Keratinocyte (primary cell): ENCODE measurements at regions not wholly inside any gene's neighbourhood (a gene's known extent, or its start where the extent isn't known, plus 50 kb on each side); places are given as distances from the start of the nearest gene placed in this dataset.

Source experiments
- DNase-seq: peaks from one replicate; pipeline ENCODE4 v3.0.0-alpha.2; 2011; ENCODE audit warnings: low read depth, missing footprints, low spot score
- FAIRE-seq: peaks from 2 replicates; lab custom pipeline; 2011; peaks lifted over from hg19 to GRCh38; lab: Jason Lieb, UNC
- H2AFZ ChIP-seq: 2 replicates; pipeline ENCODE4 v1.6.0; 2012; ENCODE audit warnings: low read length, control low read depth, inconsistent platforms; ENCODE audit not compliant: control insufficient read depth
- H3K27ac ChIP-seq: 2 replicates; pipeline ENCODE4 v1.5.1; 2011; ENCODE audit warnings: low read length; ENCODE audit not compliant: control insufficient read depth, insufficient read depth
- H3K27me3 ChIP-seq: 3 replicates; pipeline ENCODE4 v1.6.0; 2011; ENCODE audit warnings: low read length; ENCODE audit not compliant: control insufficient read depth, insufficient read depth; ENCODE audit errors: extremely low read depth
- H3K36me3 ChIP-seq, 2 experiments: 2 replicates in 1 of 2; 3 replicates in 1 of 2; pipeline ENCODE4 v1.5.1; 2011; ENCODE audit warnings: low read length in 2 of 2, mild to moderate bottlenecking in 1 of 2; ENCODE audit not compliant: control insufficient read depth in 2 of 2, insufficient read depth in 2 of 2; ENCODE audit errors: extremely low read depth in 1 of 2
- H3K4me1 ChIP-seq: 3 replicates; pipeline ENCODE4 v1.5.1; 2011; ENCODE audit warnings: low read length; ENCODE audit not compliant: control insufficient read depth, insufficient read depth; ENCODE audit errors: extremely low read depth
- H3K4me2 ChIP-seq: 3 replicates; pipeline ENCODE4 v1.6.0; 2011; ENCODE audit warnings: low read depth, low read length; ENCODE audit not compliant: control insufficient read depth, insufficient read depth; ENCODE audit errors: extremely low read depth
- H3K4me3 ChIP-seq, 3 experiments: fragments of 200-600 bp in 1 of 3; sonication (generic) in 1 of 3; 2 replicates in 2 of 3; 3 replicates in 1 of 3; pipeline ENCODE4 v1.5.1; 2011 to 2016; ENCODE audit warnings: low read length in 3 of 3, mild to moderate bottlenecking in 3 of 3, control low read depth in 2 of 3, inconsistent platforms in 1 of 3, low read depth in 1 of 3, mixed read lengths in 1 of 3, mixed run types in 1 of 3, moderate library complexity in 1 of 3; ENCODE audit not compliant: control insufficient read depth in 2 of 3, insufficient read depth in 2 of 3; ENCODE audit errors: extremely low read depth in 1 of 3
- H3K79me2 ChIP-seq: 2 replicates; pipeline ENCODE4 v1.6.0; 2012; ENCODE audit warnings: low read length; ENCODE audit not compliant: control insufficient read depth, insufficient read depth
- H3K9ac ChIP-seq: 3 replicates; pipeline ENCODE4 v1.6.0; 2011; ENCODE audit warnings: low read length; ENCODE audit not compliant: control insufficient read depth, insufficient read depth; ENCODE audit errors: extremely low read depth
- H3K9me1 ChIP-seq: 3 replicates; pipeline ENCODE4 v1.6.0; 2011; ENCODE audit warnings: low read length; ENCODE audit not compliant: control insufficient read depth, insufficient read depth; ENCODE audit errors: extremely low read depth
- H3K9me3 ChIP-seq: 2 replicates; pipeline ENCODE4 v1.5.1; 2012; ENCODE audit warnings: low read depth, low read length; ENCODE audit not compliant: control insufficient read depth
- H4K20me1 ChIP-seq: 3 replicates; pipeline ENCODE4 v1.6.0; 2011; ENCODE audit warnings: low read length; ENCODE audit not compliant: control insufficient read depth, insufficient read depth; ENCODE audit errors: extremely low read depth
- CTCF ChIP-seq, 3 experiments: IDR thresholded peaks in 1 of 3; conservative IDR thresholded peaks in 1 of 3; optimal IDR thresholded peaks in 1 of 3; 2 replicates in 2 of 3; 3 replicates in 1 of 3; pipeline versions ENCODE3 to v1.5.1; 2011; ENCODE audit warnings: low read length in 3 of 3, mild to moderate bottlenecking in 3 of 3, moderate library complexity in 2 of 3, control low read depth in 1 of 3, inconsistent platforms in 1 of 3; ENCODE audit not compliant: insufficient read depth in 2 of 3; ENCODE audit errors: extremely low read depth in 1 of 3
- EZH2 ChIP-seq: IDR thresholded peaks from one replicate; pipeline ENCODE4 v1.6.1; 2012; ENCODE audit warnings: inconsistent platforms, mild to moderate bottlenecking, low read length, moderate library complexity
- dilution Hi-C: fragments of 300-500 bp; cut with MboI; formaldehyde crosslinking; loops from one replicate; pipeline ENCODE4 v1.7.0; 2020; ENCODE audit warnings: low sequenced_read_pairs; ENCODE audit not compliant: extremely low pct_ligation_motif_present

GRCh38 chr4:174012886-174013259, 270.6 kb downstream of the FBXO8 start:
- TF ChIP-seq EZH2 (no peak), CTCF (optimal IDR thresholded peaks at IDR 0.05 in 1 of 3, IDR thresholded peaks at IDR 0.05 in 1 of 3, conservative IDR thresholded peaks at IDR 0.05 in 1 of 3; ENCODE audit: extremely low read depth in 1 of 3, insufficient read depth in 2 of 3, low read length in 3 of 3) (no peak)
- no peaks in the 10 kb centered on the region for H3K79me2 ChIP-seq
- no peaks in the 10 kb centered on the region for H3K36me3 ChIP-seq
- H3K9me1 ChIP-seq, result no peaks in the 10 kb centered on the region
- H3K27ac ChIP-seq, result no peak overlapping the region
- no peaks in the 10 kb centered on the region for H3K4me1 ChIP-seq
- FAIRE-seq, result no peak
- no peak for DNase-seq
- H3K4me3 ChIP-seq, result no peak overlapping the region
- H3K9me3 ChIP-seq, result no peaks in the 10 kb centered on the region
- H3K27me3 ChIP-seq, result no peaks in the 10 kb centered on the region
- H4K20me1 ChIP-seq, result no peaks in the 10 kb centered on the region
- H3K4me2 ChIP-seq, result no peak overlapping the region
- no peak overlapping the region for H2AFZ ChIP-seq
- dilution Hi-C loops, result no loop called here
- no peak overlapping the region for H3K9ac ChIP-seq

- no peaks in the 10 kb centered on the region for H3K9me3 ChIP-seq
- no peaks in the 10 kb centered on the region for H3K36me3 ChIP-seq
- H3K9me1 ChIP-seq, result no peaks in the 10 kb centered on the region
- no peaks in the 10 kb centered on the region for H3K79me2 ChIP-seq
- no peaks in the 10 kb centered on the region for H3K4me1 ChIP-seq
- dilution Hi-C loops, result no loop called here
- no peak for FAIRE-seq
- H3K9ac ChIP-seq, result no peak overlapping the region
- no peak overlapping the region for H3K27ac ChIP-seq
- no peak for DNase-seq
- no peak for TF ChIP-seq EZH2
- TF ChIP-seq CTCF (optimal IDR thresholded peaks at IDR 0.05 in 1 of 3, IDR thresholded peaks at IDR 0.05 in 1 of 3, conservative IDR thresholded peaks at IDR 0.05 in 1 of 3; ENCODE audit: extremely low read depth in 1 of 3, insufficient read depth in 2 of 3, low read length in 3 of 3), result no peak
- H3K4me2 ChIP-seq, result no peak overlapping the region
- no peaks in the 10 kb centered on the region for H4K20me1 ChIP-seq
- no peak overlapping the region for H2AFZ ChIP-seq
- H3K4me3 ChIP-seq, result no peak overlapping the region
- H3K27me3 ChIP-seq, result no peaks in the 10 kb centered on the region
Measured at GRCh38 chr4:174012135-174012885, 271.2 kb downstream of the FBXO8 start.
